ENCODE measurements at regions not wholly inside any gene's neighbourhood (a gene's known extent, or its start where the extent isn't known, plus 50 kb on each side); places are given as distances from the start of the nearest gene placed in this dataset.

- Histone ChIP-seq H3K27me3 (ENCODE audit: control insufficient read depth, insufficient read depth, low read length) (no peaks in the 10 kb centered on the region), H3K4me3 (ENCODE audit: low read depth in 2 of 2, low read length in 2 of 2) (no peak overlapping the region), H3K36me3 (ENCODE audit: control insufficient read depth, insufficient read depth, low read length) (no peaks in the 10 kb centered on the region), H3K9me3 (ENCODE audit: control insufficient read depth, insufficient read depth, low read depth, low read length) (no peaks in the 10 kb centered on the region), H3K4me1 (ENCODE audit: control insufficient read depth, insufficient read depth, low read length) (no peaks in the 10 kb centered on the region), H3K27ac (ENCODE audit: low read length) (no peak overlapping the region)
- no TSS peak for BruUV-seq (replicated peaks)
- in situ Hi-C loops (cut with HindIII; ENCODE audit: low pct_unique_long_range_greater_than_20kb, low sequenced_read_pairs) (no loop called here), intact Hi-C loops (cut with micrococcal nuclease; ENCODE audit: unreplicated experiment) (no loop called here)
- TF ChIP-seq SIN3A (IDR thresholded peaks at IDR 0.05; ENCODE audit: borderline replicate concordance, insufficient read depth, low read depth, low read length) (no peak), TCF7L2 (IDR thresholded peaks at IDR 0.05; ENCODE audit: low read depth, low read length) (no peak), REST (IDR thresholded peaks at IDR 0.05; ENCODE audit: insufficient read depth in 1 of 2, low read depth in 2 of 2, low read length in 1 of 2) (no peak), POLR2AphosphoS5 (IDR thresholded peaks at IDR 0.05; ENCODE audit: low read depth, low read length) (no peak)
- TF ChIP-seq, protein P1, sequence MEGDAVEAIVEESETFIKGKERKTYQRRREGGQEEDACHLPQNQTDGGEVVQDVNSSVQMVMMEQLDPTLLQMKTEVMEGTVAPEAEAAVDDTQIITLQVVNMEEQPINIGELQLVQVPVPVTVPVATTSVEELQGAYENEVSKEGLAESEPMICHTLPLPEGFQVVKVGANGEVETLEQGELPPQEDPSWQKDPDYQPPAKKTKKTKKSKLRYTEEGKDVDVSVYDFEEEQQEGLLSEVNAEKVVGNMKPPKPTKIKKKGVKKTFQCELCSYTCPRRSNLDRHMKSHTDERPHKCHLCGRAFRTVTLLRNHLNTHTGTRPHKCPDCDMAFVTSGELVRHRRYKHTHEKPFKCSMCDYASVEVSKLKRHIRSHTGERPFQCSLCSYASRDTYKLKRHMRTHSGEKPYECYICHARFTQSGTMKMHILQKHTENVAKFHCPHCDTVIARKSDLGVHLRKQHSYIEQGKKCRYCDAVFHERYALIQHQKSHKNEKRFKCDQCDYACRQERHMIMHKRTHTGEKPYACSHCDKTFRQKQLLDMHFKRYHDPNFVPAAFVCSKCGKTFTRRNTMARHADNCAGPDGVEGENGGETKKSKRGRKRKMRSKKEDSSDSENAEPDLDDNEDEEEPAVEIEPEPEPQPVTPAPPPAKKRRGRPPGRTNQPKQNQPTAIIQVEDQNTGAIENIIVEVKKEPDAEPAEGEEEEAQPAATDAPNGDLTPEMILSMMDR (IDR thresholded peaks at IDR 0.05), result no peak
- ChIA-PET CTCF (no interaction called here), POLR2A (no interaction called here)
- no peak for DNase-seq (ENCODE audit: low read depth, low spot score)
- no peak for ATAC-seq
These were observed 183.4 kb downstream of the RBM26 start for GRCh38 chr13:79222427-79223205.

DNA sequence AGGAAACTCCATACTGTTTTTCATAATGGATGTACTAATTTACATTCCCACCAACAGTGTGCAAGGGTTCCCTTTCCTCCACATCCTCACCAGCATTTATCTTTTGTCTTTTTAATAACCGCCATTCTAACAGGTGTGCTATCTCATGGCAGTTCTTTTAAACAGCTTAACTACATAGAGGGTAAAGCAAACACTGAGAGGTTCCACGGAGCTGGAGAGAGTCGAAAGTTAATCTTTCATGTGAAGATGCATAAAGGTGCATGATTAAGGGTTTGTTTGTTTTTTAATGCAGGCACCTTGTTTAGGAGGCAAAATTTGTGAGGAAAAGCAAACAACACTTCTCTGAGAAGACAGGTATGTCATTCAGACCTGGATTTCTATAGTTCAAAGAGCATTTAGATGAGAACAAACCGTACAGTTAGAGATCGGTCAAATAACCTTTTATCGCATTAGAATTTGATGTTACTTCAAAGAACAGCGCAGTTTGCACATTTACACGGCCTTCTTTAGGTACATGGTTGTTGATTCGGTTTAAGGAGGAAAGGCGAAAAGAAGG, 193.9 kb downstream of the RBM26 start:
- no peak for ATAC-seq
- in situ Hi-C loops (cut with HindIII; ENCODE audit: low pct_unique_long_range_greater_than_20kb, low sequenced_read_pairs) (no loop called here), intact Hi-C loops (cut with micrococcal nuclease; ENCODE audit: unreplicated experiment) (no loop called here)
- TF ChIP-seq, protein P1 (IDR thresholded peaks at IDR 0.05), result no peak
- TF ChIP-seq POLR2AphosphoS5 (IDR thresholded peaks at IDR 0.05; ENCODE audit: low read depth, low read length), result no peak
- no peak for TF ChIP-seq SIN3A (IDR thresholded peaks at IDR 0.05; ENCODE audit: borderline replicate concordance, insufficient read depth, low read depth, low read length)
- TF ChIP-seq TCF7L2 (IDR thresholded peaks at IDR 0.05; ENCODE audit: low read depth, low read length), result no peak
- TF ChIP-seq REST (IDR thresholded peaks at IDR 0.05; ENCODE audit: insufficient read depth in 1 of 2, low read depth in 2 of 2, low read length in 1 of 2), result no peak
- CTCF ChIA-PET, result no interaction called here
- Histone ChIP-seq H3K27me3 (ENCODE audit: control insufficient read depth, insufficient read depth, low read length) (no peaks in the 10 kb centered on the region), H3K9me3 (ENCODE audit: control insufficient read depth, insufficient read depth, low read depth, low read length) (no peaks in the 10 kb centered on the region), H3K4me3 (ENCODE audit: low read depth in 2 of 2, low read length in 2 of 2) (no peak overlapping the region), H3K27ac (ENCODE audit: low read length) (no peak overlapping the region), H3K4me1 (ENCODE audit: control insufficient read depth, insufficient read depth, low read length) (no peaks in the 10 kb centered on the region), H3K36me3 (ENCODE audit: control insufficient read depth, insufficient read depth, low read length) (no peaks in the 10 kb centered on the region)
- no peak for DNase-seq (ENCODE audit: low read depth, low spot score)
- BruUV-seq (replicated peaks), result no TSS peak
- POLR2A ChIA-PET, result no interaction called here

All from Panc1 (cell line).